ENCODE measurements at regions not wholly inside any gene's neighbourhood (a gene's known extent, or its start where the extent isn't known, plus 50 kb on each side); places are given as distances from the start of the nearest gene placed in this dataset.

DNA sequence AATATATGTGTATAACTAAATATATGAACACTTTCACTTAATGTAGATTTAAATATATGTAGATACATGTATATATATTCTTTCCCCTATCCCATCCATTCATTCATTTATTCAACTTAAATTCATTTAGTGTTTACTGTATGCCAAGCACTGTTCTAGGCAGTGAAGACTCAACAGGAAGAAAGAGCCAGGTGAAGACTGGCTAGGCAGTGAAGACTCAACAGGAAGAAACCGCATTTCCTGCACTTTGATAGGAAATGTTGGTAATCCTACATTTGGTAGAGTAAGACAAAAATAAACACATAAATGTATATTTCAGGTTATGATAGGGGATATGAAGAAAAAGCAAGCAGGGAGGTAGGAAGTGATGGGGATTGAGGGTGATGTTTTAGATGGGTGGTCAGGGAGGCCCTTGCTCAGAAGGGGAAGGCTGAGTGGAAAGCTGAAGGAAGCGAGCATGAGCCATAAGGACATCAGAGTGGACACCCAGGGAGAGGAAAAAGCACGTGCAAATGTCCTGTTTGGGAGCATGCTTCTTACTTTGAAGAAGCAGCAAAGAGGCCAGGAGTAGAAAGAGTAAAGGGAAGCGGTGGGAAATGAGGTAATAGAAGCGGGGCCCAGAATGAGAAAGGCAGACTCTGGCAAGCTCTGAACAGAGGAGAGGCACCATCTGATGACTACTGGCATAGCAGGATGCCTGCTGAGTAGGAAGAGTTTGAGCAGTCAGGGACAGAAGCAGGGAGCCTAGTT, 227.8 kb upstream of the MAP3K1 start:
- no peak overlapping the region for H3K27ac ChIP-seq (ENCODE audit: low read length)
- no peaks in the 10 kb centered on the region for H3K27me3 ChIP-seq (ENCODE audit: control insufficient read depth, insufficient read depth, low read length)
- peaks cover 10% of the 10 kb centered on the region for H3K4me1 ChIP-seq (ENCODE audit: control insufficient read depth, insufficient read depth, low read length)
- DNase-seq: no peak
- no peaks in the 10 kb centered on the region for H3K36me3 ChIP-seq (ENCODE audit: control insufficient read depth, insufficient read depth, low read length)
- H3K4me3 ChIP-seq (ENCODE audit: low read length): no peak overlapping the region
- H3K9me3 ChIP-seq (ENCODE audit: control insufficient read depth, low read depth, low read length): no peaks in the 10 kb centered on the region
- WGBS (ENCODE audit: insufficient coverage, low lambda C conversion rate): 100% methylated on average over 2 of the region's 5 CpGs

DNA sequence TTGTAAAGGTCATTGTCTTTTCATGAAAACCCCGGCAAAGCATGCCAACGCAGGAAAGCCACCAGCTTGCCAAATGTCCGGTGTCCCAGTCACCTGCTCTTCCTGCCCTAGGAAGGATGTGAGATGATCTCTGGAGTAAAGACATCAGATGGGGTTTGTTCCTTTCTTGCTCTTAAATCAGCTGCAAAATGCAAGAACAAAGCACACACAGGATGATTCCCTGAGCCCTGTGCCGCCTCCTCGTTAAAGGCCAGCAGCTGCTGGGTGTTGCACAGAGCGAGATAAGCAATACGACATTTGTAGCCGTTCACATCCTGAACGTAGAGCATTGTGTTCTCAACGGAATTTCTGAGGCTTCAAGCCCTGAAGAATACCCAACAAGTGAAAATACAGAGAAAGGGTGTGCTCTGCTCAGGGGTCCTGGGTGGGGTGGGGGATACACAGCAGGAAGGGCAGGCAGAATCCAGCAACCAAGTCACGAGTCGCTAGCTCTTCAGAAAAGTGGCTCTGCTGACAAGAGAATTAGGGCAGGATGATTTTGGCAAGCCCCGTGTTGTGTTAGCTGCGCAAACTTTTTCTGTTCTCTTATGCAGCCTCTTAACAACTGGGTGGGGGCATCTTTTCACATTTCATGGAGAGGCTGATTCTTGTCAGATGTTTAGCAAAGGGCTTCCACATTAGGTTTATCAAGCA, 229.2 kb upstream of the MAP3K1 start:
- Histone ChIP-seq H3K27ac (ENCODE audit: low read length) (no peak overlapping the region), H3K27me3 (ENCODE audit: control insufficient read depth, insufficient read depth, low read length) (no peaks in the 10 kb centered on the region), H3K4me3 (ENCODE audit: low read length) (no peak overlapping the region), H3K4me1 (ENCODE audit: control insufficient read depth, insufficient read depth, low read length) (peaks cover 10% of the 10 kb centered on the region), H3K36me3 (ENCODE audit: control insufficient read depth, insufficient read depth, low read length) (no peaks in the 10 kb centered on the region), H3K9me3 (ENCODE audit: control insufficient read depth, low read depth, low read length) (no peaks in the 10 kb centered on the region)
- WGBS (ENCODE audit: insufficient coverage, low lambda C conversion rate): no CpG with 5 or more reads among the region's 14 CpGs
- peak; percentile 26 to 51 for DNase-seq

DNA sequence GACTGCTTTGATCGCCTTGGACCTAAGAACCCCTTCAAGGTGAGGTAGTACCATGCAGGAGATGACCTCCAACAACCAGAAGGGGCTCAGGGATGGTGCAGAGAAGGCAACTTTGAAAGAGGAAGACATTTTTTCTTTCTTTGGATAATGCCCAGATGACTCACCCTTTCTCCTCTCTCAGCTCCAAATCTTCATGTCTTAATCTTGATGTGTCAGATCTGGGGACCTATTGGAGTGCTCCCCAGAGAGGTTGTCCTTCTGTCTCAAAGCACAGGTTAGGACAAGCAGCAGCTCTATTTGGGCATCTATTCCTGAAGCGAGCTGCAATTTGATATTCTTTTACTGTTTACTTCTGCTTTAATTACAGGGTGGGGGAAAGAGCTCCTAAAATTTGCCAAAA, 229.9 kb upstream of the MAP3K1 start:
- H3K27me3 ChIP-seq (ENCODE audit: control insufficient read depth, insufficient read depth, low read length): no peaks in the 10 kb centered on the region
- H3K4me1 ChIP-seq (ENCODE audit: control insufficient read depth, insufficient read depth, low read length): peaks cover 10% of the 10 kb centered on the region
- DNase-seq: no peak
- no peaks in the 10 kb centered on the region for H3K36me3 ChIP-seq (ENCODE audit: control insufficient read depth, insufficient read depth, low read length)
- H3K4me3 ChIP-seq (ENCODE audit: low read length): no peak overlapping the region
- no peaks in the 10 kb centered on the region for H3K9me3 ChIP-seq (ENCODE audit: control insufficient read depth, low read depth, low read length)
- no peak overlapping the region for H3K27ac ChIP-seq (ENCODE audit: low read length)
- WGBS (ENCODE audit: insufficient coverage, low lambda C conversion rate): no CpG with 5 or more reads among the region's 2 CpGs

DNA sequence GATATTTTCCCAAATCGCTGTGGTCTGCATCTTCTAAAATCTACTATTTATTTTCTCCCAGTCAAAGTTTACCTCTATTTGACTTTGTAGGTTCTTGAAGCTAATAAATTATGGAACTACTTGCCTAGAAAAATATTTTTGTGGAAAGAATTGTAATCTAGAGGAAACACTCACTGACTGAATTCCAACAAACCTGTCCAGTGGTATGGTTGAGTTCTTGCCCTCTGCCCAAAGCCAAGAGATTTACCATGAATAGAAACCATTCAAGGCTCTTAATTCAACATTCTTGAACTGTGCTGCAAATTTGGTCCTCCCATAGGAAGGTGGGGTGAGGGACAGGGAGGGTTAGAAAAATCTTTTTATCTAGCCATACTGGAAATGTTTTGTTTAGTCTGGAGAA, 233.9 kb upstream of the MAP3K1 start:
- H3K9me3 ChIP-seq (ENCODE audit: control insufficient read depth, low read depth, low read length): no peaks in the 10 kb centered on the region
- H3K36me3 ChIP-seq (ENCODE audit: control insufficient read depth, insufficient read depth, low read length): no peaks in the 10 kb centered on the region
- H3K27me3 ChIP-seq (ENCODE audit: control insufficient read depth, insufficient read depth, low read length): no peaks in the 10 kb centered on the region
- no peak overlapping the region for H3K27ac ChIP-seq (ENCODE audit: low read length)
- WGBS (ENCODE audit: insufficient coverage, low lambda C conversion rate): no CpG with 5 or more reads among the region's 1 CpG
- no peak for DNase-seq
- H3K4me1 ChIP-seq (ENCODE audit: control insufficient read depth, insufficient read depth, low read length): no peaks in the 10 kb centered on the region
- H3K4me3 ChIP-seq (ENCODE audit: low read length): no peak overlapping the region

DNA sequence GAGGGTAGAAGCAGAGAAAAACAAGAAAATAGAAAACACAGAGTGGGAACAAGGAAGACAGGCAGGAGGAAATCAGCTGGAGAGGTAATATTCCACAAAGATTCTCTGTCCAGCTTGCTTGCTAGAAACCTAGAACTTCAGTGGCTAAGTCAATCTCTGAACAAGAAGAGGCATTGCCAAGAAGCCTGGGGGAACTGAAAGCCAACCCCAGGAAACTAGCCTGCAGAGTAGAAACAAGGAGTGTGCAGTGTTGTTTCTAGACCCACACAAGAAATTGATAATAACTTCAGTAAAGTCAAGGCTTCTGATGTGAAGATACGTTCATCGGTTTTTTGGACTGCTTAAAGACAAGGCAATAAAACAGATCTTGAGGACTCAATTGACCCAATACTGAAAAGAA, 234.5 kb upstream of the MAP3K1 start:
- DNase-seq: no peak
- WGBS (ENCODE audit: insufficient coverage, low lambda C conversion rate): no CpG with 5 or more reads among the region's 2 CpGs

DNA sequence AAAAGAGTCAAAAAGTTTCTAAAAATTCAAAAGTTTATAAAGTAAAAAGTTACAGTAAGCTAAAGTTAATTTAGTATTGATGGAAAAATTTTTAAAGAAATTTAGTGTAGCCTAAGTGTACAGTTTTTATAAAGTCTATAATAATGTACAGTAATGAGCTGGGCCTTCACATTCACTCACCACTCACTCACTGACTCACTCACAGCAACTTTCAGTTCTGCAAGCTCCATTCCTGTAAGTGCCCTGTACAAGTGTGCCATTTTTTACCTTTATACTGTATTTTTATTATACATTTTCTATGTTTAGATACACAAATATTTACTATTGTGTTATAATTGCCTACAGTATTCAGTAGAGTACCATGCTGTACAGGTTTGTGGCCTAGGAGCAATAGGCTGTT, 239.5 kb upstream of the MAP3K1 start:
- no peaks in the 10 kb centered on the region for H3K27me3 ChIP-seq (ENCODE audit: control insufficient read depth, insufficient read depth, low read length)
- no peak overlapping the region for H3K4me3 ChIP-seq (ENCODE audit: low read length)
- H3K27ac ChIP-seq (ENCODE audit: low read length): no peak overlapping the region
- H3K9me3 ChIP-seq (ENCODE audit: control insufficient read depth, low read depth, low read length): peaks cover 3% of the 10 kb centered on the region
- no peaks in the 10 kb centered on the region for H3K4me1 ChIP-seq (ENCODE audit: control insufficient read depth, insufficient read depth, low read length)
- no peaks in the 10 kb centered on the region for H3K36me3 ChIP-seq (ENCODE audit: control insufficient read depth, insufficient read depth, low read length)
- no peak for DNase-seq

More for the DNA sequence above, 234.5 kb upstream of the MAP3K1 start:
- H3K9me3 ChIP-seq (ENCODE audit: control insufficient read depth, low read depth, low read length): no peaks in the 10 kb centered on the region
- no peak overlapping the region for H3K4me3 ChIP-seq (ENCODE audit: low read length)
- no peaks in the 10 kb centered on the region for H3K27me3 ChIP-seq (ENCODE audit: control insufficient read depth, insufficient read depth, low read length)
- no peak overlapping the region for H3K27ac ChIP-seq (ENCODE audit: low read length)
- no peaks in the 10 kb centered on the region for H3K4me1 ChIP-seq (ENCODE audit: control insufficient read depth, insufficient read depth, low read length)
- no peaks in the 10 kb centered on the region for H3K36me3 ChIP-seq (ENCODE audit: control insufficient read depth, insufficient read depth, low read length)

DNA sequence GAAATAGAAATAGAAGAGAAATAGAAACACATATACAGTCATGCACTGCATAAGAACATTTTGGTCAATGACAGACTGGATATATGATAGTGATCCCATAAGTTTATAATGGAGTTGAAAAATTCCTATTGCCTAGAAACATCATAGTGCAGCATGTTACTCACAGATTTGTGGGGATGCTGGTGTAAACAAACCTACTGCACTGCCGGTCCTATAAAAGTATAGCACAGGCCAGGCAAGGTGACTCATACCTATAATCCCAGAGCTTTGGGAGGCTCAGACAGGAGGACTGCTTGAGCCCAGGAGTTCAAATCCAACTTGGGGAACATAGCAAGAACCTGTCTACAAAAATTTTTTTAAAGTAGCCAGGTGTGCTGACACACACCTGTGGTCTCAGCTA, 240.6 kb upstream of the MAP3K1 start:
- peaks cover 3% of the 10 kb centered on the region for H3K9me3 ChIP-seq (ENCODE audit: control insufficient read depth, low read depth, low read length)
- no CpG with 5 or more reads among the region's 1 CpG for WGBS (ENCODE audit: insufficient coverage, low lambda C conversion rate)
- H3K4me1 ChIP-seq (ENCODE audit: control insufficient read depth, insufficient read depth, low read length): no peaks in the 10 kb centered on the region
- DNase-seq: no peak
- H3K36me3 ChIP-seq (ENCODE audit: control insufficient read depth, insufficient read depth, low read length): no peaks in the 10 kb centered on the region
- H3K27ac ChIP-seq (ENCODE audit: low read length): no peak overlapping the region
- H3K4me3 ChIP-seq (ENCODE audit: low read length): no peak overlapping the region
- H3K27me3 ChIP-seq (ENCODE audit: control insufficient read depth, insufficient read depth, low read length): no peaks in the 10 kb centered on the region

DNA sequence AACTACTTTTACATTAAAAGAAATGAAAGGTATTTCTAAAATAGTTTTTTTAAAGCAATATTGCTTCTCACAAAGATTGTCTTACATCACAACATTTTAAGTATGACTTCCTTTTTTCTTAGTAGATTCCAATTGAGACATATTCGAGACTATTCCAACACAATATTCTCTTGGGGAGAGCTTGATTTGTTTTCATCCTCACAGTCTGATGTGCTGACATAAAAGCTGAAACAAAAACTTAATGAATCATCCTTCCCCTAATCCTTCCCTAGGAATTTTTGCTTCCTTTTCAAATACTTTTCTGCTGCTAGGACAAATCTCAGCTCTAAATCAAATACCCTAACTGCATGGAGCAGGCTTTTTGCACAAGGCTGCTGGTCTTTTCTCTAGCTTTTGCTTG, 245.8 kb upstream of the MAP3K1 start:
- DNase-seq: no peak
- H3K4me1 ChIP-seq (ENCODE audit: control insufficient read depth, insufficient read depth, low read length): peaks cover 29% of the 10 kb centered on the region
- H3K27me3 ChIP-seq (ENCODE audit: control insufficient read depth, insufficient read depth, low read length): no peaks in the 10 kb centered on the region
- H3K27ac ChIP-seq (ENCODE audit: low read length): no peak overlapping the region
- WGBS (ENCODE audit: insufficient coverage, low lambda C conversion rate): no CpG with 5 or more reads among the region's 1 CpG
- no peak overlapping the region for H3K4me3 ChIP-seq (ENCODE audit: low read length)
- H3K36me3 ChIP-seq (ENCODE audit: control insufficient read depth, insufficient read depth, low read length): no peaks in the 10 kb centered on the region
- H3K9me3 ChIP-seq (ENCODE audit: control insufficient read depth, low read depth, low read length): peaks cover 3% of the 10 kb centered on the region

DNA sequence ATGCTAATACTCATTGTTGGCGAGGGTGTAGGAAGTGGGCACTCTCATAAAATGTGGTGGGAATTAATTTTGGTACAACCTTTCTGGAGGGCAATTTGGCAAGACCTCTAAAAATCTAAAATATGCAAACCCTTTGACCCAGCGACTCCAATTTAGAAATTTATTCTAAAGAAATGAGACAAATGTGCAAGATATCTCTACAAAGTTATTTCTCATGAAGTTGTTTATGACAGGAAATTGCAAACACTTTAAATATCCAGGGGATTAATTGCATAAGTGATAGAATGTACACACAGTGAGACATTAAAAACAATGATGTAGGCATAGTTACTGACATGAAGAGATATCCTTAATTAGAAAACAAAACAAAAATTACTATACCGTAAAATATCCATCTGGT, 246.3 kb upstream of the MAP3K1 start:
- no peak overlapping the region for H3K4me3 ChIP-seq (ENCODE audit: low read length)
- no peaks in the 10 kb centered on the region for H3K36me3 ChIP-seq (ENCODE audit: control insufficient read depth, insufficient read depth, low read length)
- no peaks in the 10 kb centered on the region for H3K27me3 ChIP-seq (ENCODE audit: control insufficient read depth, insufficient read depth, low read length)
- peaks cover 29% of the 10 kb centered on the region for H3K4me1 ChIP-seq (ENCODE audit: control insufficient read depth, insufficient read depth, low read length)
- no peak for DNase-seq
- H3K27ac ChIP-seq (ENCODE audit: low read length): no peak overlapping the region
- 100% methylated on average over 2 of the region's 3 CpGs for WGBS (ENCODE audit: insufficient coverage, low lambda C conversion rate)
- H3K9me3 ChIP-seq (ENCODE audit: control insufficient read depth, low read depth, low read length): peaks cover 3% of the 10 kb centered on the region

DNA sequence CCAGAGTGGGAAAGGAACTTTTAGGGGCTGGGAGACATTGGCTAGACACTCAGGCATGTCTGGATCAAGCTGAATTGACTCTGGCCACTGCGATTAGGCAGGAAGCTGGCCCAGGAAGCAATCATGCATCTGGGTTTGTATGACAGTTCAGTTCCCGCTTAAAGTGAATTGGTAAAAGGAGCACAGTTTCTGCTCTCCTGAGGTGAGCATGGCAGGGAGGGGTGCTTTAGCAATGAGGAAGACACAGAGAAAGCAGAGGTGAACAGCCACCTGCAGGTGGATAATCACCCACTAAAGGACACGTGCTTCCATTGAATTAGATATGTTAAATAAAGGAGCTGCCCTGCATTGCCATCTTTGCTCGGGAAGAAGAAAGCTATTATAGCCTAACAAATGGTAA, 248.1 kb upstream of the MAP3K1 start:
- no peak overlapping the region for H3K4me3 ChIP-seq (ENCODE audit: low read length)
- no peaks in the 10 kb centered on the region for H3K27me3 ChIP-seq (ENCODE audit: control insufficient read depth, insufficient read depth, low read length)
- WGBS (ENCODE audit: insufficient coverage, low lambda C conversion rate): 67% methylated on average over 1 of the region's 4 CpGs
- DNase-seq: no peak
- no peaks in the 10 kb centered on the region for H3K9me3 ChIP-seq (ENCODE audit: control insufficient read depth, low read depth, low read length)
- peak overlapping the region; percentile 81 for H3K27ac ChIP-seq (ENCODE audit: low read length)
- peaks cover 29% of the 10 kb centered on the region for H3K4me1 ChIP-seq (ENCODE audit: control insufficient read depth, insufficient read depth, low read length)
- no peaks in the 10 kb centered on the region for H3K36me3 ChIP-seq (ENCODE audit: control insufficient read depth, insufficient read depth, low read length)
